EL (cell line): ENCODE measurements at regions not wholly inside any gene's neighbourhood (a gene's known extent, or its start where the extent isn't known, plus 50 kb on each side); places are given as distances from the start of the nearest gene placed in this dataset.

Source experiments
- DNase-seq: peaks from one replicate; pipeline ENCODE4 v3.0.0-alpha.2; 2016

DNA sequence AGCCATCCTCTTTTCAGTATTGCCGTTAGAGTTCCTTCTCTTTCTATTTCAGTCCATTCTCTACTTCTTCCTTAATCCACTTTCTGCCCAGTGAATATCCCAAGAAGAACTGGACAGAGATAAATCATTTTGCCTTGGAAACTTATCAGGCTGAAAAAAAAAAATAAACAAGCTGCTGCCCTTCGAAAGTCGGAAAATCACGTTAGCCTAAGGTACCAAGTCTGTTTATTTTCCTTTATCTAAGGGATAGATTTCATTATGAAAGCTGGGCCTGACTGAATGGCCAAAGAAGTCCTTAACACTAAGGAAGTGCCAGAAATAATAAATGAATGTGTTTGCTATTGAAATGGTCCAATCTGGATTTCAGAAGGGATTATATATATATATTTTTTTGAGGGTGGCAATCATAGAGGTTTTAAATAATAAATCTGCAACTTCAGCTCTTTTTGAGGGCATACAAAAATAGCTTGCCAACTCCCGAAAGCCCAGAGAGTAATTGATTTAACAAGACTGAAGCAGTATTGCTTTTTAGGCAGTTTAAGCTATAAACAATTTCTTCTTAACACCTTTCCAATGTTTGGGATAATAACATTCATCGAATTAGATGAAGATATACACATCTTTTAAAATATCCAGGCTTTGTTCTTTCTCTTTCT, 127.0 kb upstream of the STMND1 start:
- no peak for DNase-seq

DNA sequence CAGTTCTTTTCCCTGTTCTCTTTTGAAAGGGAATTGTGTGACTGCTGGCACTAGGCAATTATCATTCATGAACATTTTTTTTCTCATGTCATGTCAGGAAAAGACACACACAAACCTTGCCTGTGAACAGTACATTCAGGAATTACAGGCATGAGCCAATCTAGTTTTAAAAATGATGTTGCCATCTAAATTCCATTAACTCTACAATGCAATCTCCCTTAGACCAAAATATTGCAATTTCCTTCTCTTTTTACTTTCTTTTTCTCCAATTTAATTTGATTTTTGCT, 127.5 kb upstream of the STMND1 start:
- DNase-seq: no peak

DNA sequence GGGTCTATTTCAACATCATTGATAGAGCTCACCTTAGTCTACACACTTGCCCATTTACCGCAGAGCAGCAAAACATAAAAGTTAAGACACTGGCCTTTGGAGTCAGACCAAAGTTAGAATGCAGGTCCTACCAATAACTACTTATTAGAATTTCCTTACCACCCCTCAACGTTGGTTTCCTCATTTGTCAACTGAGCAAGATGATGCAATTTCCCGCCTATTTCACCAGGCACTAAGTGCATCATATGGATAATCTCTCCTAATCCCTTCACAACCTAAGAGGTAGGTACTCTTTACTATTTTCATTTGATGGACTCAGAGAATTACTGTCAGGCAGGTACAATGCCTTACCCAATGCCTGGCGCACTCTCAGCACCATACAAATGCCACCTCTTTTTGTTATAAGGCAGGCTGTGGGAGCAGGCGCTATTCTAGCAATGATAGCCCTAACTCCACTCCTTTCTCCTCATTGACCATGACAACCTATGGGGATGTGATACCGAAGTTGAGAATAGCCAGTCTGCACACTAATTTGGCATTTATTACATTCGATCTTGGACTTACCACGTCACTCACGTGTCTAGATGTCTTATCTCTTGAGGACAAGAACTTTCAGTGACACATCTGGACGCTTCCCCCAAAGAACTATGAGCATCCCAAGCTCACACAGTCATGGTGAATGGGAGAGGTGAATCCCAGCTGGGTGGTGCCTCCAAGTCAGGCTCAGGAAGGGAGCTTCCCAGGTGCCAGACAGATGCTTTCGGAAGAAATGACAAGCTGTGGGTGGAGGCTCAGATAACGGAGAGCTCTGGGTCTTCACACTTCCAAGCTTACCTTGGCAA, 128.1 kb upstream of the STMND1 start:
- no peak for DNase-seq

DNA sequence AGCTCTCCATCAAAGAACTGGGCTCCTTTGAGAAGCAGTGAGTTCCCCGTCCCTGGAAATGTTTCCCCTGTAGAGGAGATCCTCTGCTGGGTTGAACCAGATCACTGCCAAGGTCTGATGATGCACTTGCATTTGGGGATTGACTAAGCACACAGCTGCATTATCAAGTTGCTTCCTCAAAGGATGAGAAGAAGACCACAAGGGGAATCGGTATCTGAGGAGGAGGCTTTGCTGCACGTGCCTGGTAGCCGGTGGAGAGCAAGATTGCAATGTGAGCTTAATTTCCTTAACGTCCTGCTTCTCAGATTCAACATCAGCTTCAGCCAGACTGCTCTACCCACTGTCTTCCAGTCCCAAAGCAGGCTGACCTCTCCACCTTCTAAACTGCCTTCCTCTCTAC, 128.8 kb upstream of the STMND1 start:
- DNase-seq: no peak

DNA sequence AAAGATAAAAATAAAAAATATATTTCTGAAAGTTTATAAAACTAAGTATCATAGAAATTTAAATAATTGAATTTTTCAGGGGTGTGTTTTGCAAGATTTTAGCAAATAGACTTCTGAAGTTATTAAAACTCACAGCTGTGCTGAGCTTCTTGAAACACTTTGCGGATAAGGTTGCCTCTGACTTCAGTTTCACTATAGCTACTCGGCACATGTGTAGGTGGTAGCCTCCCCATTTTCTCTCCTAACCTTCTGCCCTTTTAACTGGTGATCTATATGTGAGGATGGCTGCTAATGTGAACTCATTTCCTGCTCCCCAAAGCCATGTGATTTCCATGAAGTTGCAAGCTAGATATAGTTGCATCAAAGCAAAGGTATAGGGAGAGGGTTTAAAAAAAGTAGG, 129.3 kb upstream of the STMND1 start:
- DNase-seq: no peak

DNA sequence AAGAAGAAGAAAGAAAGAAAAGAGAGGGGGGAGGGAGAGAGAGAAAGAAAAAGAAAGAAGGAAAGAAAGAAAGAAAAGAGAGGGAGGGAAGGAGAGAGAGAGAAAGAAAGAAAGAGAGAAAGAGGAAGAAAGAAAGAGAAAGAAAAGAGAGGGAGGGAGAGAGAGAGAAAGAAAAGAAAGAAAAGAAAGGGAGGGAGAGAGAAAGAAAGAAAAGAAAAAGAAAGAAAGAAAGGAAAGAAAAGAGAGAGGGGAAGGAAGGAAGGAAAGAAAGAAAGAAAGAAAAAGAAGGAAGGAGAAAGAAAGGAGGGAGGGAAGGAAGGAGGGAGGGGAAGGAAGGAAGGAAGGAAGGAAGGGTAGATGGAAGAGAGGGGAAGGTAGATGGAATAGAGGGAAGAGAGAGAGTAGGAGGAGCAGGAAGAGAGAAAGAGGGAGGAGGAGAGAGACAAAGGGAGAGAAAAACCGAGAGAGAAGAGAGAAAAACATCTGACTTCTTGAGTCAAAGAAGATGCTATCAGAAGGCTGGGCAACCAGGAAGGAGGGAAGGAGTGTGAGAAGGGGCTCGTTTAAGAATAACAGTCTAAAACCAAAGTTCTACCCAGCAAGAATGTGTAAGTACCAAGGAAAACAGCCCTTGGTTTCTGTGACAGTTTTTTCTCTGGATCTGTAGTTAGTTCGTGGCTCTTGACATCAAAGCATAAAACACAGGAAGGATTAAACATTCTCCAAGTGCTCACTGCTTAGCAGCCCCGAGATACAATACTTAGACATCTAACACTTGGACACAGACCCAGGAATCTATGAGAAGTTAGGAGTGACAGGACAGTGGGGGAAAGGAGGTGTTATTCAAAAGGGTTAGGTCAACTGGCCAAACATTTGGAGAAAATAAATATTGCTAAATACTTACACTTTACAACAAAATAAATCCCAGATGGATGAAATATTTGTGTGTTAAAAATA, 131.9 kb upstream of the STMND1 start:
- DNase-seq: no peak

DNA sequence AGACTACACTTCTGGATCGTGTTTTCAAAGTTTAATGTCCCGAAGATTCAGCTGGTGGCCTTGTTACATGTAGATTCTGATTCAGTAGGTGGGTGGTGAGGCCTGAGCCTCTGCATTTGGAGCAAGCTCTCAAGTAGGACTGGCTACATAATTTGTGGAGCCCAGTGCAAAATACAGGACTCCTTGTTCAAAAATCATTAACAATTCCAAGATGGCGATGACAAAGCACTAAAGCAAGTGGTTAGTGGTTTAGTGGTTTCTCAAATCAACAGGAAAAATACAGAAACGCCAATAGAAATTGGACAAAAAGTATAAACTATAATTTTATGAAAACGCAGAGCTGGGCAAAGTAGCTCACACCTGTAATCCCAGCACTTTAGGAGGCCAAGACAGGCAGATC, 133.7 kb upstream of the STMND1 start:
- no peak for DNase-seq

DNA sequence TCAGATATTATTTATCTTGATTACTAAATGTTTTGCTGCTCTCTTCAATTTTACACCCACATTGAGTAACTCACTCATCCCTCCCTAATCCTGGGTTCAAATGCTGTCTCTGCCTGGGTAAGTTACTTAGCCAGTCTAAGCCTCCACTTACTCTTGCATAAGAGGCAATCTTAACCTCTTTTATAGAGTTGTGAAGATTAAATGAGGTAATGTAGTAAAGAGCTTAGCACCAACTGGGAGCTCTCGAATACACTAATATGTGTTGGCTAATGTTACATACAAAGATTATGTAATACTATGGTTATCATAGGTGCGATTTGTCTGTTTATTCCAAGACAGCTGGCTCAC, 134.4 kb upstream of the STMND1 start:
- no peak for DNase-seq

DNA sequence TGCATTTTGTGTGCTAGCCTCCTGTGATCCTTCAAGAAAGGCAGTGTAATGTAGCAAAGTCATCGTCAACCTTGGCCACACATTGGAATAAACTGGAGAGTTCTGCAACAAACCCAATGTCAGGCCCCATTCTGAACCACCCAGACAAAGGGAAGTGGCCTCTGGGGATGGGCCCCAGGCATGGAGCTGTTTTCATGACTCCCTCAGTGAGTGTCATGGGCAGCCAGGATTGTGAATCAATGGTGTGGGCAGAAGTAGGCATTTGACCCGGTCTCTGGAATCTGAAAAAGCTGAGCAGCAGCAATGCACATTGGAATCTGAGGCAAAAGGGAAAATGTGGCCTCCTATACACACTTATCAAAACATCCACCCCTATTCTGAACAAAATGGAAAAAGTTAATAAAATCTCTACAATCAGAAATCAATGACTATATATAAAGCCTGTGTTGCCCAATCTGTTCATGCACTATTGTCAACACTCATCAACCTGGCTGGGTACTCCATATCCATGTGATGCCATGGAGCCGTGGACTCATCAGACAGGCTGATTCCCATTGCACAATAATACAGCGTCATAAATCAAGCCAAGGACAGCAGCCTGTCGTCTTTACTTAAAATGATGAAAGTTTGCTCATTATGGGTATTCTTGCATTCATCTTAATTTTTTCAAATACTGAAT, 134.9 kb upstream of the STMND1 start:
- DNase-seq: no peak

DNA sequence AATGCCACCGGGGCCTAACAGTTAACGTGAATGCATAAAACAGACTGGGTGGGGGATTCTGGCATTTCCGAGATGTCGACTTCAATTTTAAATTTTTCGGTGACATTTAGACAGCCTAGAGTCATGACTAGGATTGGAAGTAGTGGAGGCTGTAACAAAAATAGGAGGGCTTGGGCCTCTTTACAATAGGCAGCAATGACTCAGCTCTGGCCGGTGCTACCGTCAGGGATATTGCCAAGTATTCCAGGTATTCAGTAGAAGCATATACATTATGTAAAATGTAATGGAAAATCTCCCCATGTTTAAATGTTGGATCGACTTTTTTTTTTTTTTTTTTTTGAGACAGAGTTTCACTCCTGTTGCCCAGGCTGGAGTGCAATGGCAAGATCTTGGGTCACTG, 136.2 kb upstream of the STMND1 start:
- DNase-seq: no peak

DNA sequence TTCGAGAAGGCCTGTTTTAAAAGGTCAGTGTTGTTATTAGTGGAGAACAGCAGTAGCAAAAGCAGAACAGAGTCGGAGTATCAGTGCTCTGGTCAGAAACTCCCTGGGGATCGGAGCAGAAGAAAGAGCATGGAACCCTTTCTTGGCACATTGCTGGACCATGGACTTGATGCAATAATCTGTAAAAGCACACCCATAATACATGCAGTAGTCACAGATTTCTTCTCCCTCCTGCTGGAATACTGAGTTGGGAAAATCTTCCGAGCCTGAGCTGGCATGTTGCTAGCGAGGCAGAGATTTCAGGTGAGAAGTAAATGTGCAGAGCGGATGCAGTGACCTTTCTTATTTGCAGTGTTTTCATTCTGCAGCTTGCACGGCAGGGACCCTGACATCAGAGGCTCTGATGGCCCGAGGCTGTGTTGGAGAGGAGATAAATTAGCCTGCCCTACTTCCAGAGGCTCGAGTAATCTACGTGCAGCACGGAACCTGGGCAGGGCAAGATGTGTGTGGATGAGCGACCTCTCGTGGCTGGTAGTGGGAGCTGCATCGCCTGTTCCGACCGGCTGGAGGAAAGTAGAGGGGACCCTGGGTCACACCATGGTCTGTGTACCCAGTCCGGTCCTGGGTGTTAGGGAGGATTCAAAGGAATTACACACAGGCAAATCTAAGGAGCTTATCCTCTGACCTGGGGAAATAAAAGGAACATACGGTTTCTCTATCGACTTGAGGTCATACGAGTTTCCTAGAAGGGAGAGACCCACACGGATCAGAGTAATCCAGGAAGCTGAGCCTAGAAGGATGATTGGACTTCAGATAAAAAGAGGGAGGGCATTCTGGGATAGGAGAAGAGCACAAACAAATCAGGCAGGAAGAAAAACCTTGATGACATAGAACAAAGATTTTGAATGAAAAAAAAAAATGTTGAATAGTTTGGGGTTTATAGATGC, 137.0 kb upstream of the STMND1 start:
- DNase-seq: peak; percentile 83

DNA sequence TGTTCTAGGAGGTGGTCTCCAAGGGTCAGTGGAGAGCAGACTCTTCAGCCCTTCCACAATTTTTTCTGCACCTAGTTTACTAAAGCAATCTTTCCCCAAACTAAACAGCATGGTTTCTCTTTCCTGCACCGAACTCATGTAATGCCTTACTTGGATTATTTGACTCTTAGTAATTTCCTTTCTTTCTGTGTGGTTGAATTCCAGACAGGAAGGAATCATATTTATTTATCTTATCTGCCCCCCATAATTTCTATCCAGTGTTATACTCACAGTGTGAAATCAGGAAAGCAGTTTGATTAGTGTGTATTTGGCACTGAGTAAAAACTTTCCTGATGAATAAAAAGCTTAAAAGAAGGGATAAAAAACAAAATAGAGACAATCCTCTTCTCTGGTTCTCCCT, 140.3 kb upstream of the STMND1 start:
- peak; percentile 56 for DNase-seq

DNA sequence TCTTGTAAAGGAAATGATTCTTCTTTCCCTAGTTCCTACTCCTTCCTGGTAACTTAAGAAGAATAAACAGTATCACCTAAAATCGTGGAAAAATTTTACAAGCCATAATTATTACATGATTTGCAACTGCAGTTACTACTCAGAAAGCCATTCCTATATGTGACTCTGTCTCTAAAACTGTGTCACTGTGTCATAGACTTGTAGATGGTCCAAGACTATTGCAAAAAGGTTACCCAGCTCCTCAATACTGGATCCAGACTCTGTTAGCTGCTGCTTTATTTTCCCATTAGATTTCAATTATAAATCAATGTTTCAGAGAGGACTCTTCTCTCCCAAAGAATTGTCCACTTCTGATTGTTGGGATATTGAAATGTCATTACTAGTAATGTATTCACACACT, 142.1 kb upstream of the STMND1 start:
- DNase-seq: no peak

DNA sequence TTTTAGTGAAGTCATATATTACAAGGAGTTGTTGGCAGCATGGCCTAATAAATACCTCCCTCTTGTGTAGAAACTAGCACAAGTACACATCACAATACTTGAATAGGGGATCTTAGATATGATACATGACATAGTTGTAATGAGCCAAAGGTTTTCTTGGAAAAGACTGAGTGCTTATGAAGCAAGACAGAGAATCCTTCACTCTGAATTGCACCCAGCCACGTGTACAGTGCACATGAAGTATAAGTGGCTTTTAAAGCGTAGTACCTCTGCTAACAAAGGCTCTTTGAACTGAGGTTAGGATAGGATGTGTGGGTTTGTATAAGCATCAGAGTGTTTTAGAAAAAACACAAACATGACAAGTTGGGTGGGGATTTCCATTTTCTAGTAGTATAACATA, 145.5 kb upstream of the STMND1 start:
- DNase-seq: no peak

DNA sequence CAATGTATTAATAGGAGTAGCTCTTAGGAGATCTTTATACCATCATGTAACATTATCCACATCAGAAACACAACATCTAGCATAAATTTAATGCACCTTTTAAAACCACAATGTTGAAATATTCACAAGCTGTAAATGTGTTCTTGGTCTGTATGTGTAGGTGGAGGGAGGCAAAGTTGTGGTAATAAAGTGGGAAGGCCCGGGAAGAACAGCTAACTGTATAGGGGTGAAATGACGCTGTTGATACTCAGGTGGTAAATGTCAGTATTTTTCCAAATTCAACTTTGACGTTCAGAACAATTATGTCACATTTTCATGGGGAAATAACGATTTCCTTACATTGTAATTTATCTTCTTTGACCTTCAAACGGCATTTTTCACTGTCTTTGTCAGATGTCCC, 146.0 kb upstream of the STMND1 start:
- DNase-seq: no peak

DNA sequence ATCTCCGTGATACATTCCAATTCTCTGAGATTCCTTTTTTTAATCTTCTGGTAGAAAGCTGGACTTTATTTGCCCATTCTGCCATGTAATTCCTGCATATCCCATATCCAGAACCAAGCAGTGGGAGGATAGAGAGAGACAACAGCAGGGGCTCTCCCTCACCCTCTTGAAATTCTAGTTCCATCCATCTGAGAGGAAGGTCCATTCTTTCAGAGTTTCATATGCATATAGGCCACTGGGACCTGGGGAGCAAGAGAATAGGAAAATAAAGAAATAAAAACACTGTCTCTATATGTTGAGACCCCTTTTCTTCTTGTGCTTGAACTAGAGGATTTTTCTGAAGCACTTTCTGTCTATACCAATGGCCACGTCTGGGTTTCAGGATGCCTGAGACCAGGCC, 147.9 kb upstream of the STMND1 start:
- DNase-seq: no peak

DNA sequence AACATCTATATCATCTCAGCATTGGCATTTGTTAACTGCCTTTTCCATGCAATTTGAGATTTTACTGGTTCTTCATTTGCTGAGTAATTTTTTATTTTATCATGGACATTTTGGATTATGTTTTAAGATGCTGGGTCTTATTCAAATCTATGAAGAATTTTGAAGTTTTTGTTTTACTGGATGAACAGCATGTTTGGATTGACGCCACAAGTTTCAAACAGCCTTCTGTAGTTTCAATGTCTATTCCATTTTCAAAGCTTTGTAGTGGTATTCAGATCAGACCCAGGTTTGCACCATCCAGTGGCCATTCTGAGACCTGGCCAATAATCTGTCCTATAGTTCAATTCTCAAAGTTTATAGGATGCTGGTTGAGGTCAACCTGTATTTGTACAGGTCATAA, 148.4 kb upstream of the STMND1 start:
- no peak for DNase-seq

DNA sequence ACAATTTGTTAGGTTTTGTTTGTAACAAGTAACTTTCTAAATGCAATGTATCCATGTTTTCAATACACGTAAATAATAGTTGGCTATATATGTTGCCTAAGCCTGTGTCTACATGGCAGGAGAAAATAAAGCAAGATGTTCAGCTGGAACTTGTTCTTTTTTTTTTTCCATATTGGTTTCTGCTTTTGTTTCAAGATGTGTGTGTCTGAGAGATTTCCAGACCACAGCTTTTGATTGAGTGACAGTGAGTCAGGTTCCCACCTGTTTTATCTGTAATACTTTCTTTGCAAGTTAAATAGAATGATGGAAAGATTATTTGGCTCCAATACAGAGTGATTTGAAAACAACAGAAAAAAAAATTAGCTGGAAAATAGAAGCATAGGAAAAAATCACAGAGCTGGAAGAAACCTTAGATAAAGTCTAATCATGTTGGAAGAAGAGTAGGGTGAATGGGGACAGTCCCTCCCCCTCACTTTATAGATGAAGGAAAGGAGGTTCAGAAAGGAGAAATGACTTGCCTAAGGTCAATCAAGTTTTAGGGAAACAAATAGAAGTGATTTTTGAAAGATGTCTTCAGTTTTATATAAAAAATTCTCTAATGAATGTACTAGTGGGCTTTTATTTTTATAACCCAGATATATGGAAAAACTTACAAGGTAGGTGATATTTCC, 150.9 kb upstream of the STMND1 start:
- DNase-seq: no peak

DNA sequence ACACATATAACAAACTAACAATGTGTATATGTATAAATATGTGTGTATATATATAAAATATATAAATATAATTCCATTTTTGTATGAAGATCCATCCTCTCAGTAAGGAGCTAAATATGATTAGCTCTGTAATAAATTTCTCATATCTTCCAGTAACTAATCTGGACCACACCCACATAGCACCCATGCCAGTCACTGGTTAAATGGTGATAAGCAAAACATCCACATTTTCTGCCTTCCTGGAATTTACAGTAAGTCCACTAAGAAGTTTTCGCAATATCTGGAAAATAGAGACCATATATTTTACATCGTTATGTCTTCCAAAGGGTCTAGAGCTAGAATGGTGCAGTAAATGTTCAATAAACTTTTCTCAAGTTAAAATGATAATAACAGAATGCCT, 151.5 kb upstream of the STMND1 start:
- DNase-seq: no peak

DNA sequence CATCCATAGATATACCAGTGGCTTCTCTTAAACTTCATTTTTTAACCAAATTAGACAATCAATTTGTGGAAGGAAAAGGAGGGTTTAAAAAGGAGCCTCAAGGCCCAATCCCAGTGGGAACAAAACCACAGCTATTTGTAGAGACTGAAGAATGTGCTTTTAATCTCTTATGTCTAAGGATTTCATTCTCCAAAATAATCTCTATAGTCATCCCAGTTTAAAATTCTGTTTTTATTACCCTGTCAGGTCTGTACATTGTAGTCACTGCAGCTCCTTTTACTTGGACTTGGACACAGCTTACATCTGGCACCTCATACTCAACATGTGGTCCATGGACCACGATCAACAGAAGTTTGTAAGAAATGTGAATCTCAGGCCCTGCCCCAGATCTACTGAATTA, 152.1 kb upstream of the STMND1 start:
- no peak for DNase-seq

DNA sequence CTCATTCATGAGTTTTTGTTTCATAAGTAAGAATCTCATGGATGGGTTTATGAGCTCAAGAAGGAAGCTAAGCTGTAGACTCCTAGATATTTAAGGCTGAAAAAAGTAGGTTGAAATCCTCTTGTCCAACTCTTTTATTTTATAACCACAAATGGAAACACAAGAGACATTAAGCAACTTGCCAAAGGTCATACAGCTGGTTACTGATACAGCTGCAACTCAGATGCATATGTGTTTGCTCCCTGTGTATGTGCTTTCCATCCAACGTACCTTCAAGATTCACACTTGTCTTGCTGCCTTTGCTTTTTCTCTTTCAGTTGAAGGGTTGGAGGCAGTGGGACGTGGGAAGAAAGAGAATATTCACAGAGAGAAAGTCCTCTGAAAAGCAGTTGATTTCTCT, 153.5 kb upstream of the STMND1 start:
- DNase-seq: no peak
